RKO (cell line): ENCODE measurements at regions not wholly inside any gene's neighbourhood (a gene's known extent, or its start where the extent isn't known, plus 50 kb on each side); places are given as distances from the start of the nearest gene placed in this dataset.
"Not testable (repeated sequence)": the region's sequence is repeated elsewhere in the genome, so short reads cannot be mapped to it uniquely, and the experiment has no call there.

Experiments
- DNase-seq: peaks from one replicate; pipeline ENCODE4 v3.0.0-alpha.2; 2016; ENCODE audit warnings: low spot score

DNA sequence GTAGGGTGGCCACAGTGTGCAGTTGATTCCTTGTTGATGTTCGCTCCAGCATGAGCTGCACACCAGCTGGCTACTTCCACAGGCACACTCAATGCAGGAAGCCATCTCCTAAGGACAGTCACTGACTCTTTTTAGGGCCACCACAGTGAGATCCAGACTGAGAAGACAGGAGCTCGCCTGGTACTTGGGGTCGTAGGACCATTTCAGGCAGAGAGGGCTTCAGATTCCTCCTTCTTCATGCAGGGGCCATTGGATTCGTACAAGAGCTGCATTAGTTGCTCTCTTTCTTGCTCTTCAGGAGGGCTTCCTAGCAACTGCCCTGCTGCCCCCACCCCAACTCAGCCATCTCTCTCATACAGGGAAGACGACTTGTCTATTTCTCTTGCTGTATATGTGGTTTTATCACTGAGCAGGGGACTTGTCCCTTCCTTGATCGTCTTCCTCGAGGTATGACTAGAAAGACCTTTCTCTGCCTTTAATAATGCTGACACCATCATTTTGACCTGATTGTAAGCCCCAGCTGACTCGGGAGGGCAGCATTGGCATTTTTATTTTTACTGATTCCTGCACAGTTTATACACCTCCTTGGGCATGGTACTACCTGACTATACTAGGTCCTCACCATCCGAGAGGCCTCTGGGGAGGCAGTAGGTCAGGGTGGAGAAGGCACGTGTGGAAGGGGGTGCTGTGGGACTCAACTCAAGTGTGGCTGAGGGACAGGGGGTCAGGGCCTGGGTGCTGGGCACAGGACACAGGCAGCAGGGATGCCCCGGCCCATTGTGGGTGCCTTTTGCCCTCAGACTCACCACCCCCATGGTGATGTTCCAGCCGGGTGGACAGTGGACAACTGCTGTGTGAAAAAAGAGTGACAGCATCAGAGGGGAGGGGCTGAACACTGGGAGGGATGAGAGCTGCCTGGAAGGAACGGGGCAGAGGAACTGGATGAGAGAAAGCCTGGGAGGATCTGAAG, 136.7 kb upstream of the ZNF746 start:
- DNase-seq = no peak

DNA sequence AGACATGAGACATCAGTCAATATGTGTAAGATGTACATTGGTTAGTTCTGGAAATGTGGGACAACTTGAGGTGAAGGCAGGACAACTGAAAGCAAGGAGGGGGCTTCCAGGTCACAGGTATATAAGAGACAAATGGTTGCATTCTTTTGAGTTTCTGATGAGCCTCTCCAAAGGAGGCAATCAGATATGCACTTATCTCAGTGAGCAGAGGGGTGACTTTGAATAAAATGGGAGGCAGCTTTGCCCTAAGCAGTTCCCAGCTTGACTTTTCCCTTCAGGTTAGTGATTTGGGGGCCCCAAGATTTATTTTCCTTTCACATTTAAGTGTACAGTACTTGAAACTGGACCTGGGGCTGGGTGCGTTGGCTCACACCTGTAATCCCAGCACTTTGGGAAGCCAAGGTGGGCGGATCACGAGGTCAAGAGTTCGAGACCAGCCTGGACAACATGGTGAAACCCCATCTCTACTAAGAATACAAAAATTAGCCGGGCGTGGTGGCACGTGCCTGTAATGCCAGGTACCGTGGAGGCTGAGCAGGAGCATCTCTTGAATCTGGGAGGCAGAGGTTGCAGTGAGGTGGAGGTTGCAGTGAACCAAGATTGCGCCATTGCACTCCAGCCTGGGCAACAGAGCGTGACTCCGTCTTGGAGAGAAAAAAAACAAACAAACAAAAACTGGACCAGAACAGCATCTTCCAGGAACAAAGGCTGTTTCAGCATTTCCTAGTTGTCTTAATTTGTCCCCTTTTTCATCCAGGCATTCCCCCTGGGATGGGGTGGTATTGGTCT, 130.9 kb upstream of the ZNF746 start:
- not testable (repeated sequence) for DNase-seq

DNA sequence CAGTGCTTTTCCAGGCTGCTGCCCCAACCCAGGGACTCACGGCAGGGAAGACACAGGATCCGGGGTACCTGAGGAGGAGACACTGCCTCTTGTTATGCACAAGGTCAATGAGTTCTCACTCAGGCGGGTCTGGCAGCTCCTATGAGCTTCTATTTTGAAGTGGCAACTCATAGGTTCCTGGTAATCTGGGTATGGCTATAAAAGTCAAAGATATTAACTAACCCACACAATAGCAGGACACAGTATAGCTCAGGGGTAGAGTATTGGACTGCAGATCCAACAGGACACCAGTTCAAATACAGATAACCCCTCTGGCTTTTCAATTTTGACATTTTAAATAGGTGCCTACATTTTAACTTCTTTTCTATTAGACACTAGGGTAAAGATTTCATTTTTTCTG, 130.3 kb upstream of the ZNF746 start:
- DNase-seq = no peak

DNA sequence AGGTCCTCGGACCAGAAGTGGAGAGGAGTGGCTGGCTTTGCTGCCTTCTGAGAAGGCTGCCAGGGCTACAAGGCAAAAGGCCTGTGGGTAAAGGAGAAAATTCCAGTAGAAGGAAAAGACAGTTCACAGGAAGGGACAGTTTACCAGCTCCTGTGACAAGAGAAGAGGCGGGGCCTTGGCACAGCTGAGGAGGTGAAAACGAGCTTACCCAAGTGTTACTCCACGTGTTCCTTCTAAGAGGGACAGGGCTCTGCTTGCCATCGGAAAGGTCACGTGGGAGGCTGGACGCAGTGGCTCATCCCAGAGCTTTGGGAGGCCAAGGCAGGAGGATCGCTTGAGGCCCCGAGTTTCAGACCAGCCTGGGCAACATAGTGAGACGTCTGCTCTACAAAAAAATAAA, 129.4 kb upstream of the ZNF746 start:
- DNase-seq = no peak

DNA sequence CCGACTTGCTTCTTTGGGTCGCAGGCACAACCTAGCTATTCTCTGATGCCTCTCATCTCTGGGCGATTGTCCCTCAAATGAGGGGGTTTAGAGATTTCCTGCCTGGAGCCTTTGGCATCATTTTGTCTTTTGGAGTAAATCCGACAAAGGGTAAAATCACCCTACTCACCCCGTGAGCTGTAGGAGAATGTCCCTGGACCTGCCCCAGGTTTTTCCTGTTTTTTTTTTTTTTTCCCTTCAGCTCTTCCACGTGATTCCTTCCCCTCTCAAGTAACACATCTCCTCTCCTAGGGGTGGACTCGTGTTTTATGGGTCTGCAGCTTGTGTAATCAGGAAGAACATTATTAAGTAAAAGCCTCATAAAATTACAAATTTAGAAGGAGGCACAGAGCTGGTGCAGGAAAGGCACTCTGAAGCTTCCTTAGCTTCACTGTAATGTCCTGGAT, 128.4 kb upstream of the ZNF746 start:
- no peak for DNase-seq

DNA sequence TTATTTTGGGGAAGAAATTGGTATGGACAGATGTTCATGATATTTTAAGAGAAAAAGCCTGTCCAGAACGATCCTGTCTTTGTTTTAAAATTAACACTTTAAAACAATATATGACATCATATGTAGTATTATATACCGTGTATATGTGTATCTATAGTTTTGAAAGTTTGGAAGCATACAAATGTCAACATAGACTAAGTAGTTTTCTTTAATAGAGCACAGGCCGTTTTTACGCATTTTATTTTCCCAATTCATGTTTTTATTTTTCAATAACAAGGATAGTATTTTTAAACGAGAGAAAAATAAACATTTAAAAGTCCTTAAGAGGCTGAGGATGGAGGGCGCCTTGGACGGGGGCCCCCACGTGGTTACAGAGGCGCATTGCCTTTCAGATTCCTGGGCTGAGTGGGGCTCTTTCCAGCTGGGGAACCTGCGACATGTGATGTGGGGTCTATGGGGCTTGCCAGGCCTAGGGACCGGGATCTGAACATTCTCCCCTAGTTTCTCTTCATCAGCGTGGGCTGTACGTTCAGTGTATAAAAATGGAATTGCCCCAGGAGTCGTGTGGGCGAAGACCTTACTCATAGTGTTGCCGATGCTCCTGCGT, 127.8 kb upstream of the ZNF746 start:
- DNase-seq = peak; percentile 83

DNA sequence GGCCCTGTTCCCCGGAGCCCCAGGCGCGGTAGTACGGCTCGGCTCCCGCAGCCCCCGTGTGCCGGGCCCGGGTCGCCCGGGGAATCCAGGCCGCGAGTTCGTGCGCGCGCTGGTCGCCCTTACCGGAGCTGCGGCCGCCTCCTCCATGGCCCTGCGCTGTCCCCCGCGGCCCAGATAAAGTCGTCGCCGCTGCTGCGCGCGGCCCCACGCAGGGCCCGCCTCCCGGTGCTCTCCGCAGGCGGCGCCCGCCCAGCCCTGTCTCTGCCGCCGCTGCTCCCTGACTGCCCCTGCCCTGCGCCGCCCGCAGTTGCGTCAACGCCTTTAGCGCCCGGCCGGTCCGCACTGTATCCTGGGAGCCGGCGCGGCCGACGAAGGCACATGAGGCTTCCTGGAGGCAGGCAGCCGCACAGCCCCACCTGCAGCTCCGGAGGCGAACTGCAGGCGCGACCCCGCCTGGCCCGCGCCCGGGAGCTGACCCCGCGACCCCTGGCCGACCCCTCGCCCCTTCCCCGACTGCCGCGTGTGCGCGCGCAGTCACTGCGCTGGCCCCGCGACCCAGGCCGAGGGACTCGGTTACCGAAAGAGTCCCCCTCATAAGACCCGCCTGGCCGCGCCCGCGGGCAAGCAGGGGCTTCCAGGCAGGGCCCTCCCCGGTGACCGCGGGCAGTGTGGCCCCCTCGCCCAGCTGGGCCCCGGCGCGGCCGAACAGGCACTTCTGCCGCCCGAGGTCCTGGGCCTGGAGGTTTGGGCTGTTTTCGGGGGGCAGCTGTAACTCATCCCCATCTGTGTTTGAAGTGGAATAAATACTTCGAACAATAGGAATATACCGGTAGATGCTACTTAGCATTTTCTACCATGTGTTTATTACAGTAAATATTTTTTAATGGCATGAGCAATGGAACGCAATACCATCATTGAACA, 127.1 kb upstream of the ZNF746 start:
- DNase-seq = peak; percentile 97

DNA sequence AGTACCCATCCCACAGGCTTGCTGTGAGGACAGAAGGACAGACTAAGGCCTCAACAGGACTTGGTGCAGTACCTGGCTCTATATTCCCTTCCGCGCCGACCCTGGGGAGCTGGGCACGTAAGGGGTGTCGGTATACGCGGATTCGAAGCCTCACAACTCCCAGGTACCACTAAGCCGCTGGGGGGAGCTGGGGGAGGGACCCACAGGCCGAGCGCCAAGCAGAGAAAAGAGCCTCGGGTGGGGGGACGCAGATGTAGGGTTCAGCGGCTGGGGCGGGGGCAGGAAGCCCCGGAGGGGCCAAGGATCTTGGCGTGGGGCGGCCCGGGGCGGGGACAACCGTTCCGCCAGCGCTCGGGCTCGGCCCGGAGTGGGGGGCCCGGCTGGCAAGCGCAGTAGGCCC, 126.4 kb upstream of the ZNF746 start:
- DNase-seq = peak; percentile 47

DNA sequence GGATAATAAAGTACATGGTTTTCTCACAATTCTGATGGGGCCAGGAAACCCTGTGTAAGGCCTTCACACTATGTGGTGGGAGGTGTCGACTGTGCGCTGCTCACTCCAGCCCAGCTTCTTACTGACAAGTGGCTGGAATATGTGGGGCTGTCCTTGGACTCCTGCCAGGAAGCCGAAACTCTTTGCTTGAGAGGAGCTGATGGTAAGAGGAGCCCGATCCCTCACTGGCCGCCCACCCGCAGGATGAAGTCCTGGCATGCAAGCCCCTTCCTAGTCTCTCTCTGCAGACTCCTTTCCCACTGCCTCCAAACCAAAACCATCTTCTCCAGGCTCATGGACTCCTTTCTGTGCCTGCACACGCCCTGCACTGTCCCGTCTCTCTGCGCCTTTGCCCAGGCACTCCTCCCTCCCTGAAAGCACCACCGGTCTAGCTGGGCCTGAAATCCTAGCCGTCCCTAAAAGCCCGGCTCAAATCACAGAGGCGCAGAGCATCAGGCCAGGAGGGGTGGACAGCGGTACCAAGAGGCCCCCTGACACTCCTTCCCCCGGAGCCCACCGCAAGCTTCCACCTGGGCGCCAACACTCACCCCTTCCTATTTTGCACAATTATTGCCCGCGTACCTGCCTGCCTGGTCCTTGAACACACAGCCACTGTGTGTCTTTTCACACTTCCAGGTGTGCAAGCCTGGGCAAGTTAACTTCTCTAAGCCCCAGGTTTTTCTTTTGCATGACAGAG, 125.8 kb upstream of the ZNF746 start:
- DNase-seq = peak; percentile 80

DNA sequence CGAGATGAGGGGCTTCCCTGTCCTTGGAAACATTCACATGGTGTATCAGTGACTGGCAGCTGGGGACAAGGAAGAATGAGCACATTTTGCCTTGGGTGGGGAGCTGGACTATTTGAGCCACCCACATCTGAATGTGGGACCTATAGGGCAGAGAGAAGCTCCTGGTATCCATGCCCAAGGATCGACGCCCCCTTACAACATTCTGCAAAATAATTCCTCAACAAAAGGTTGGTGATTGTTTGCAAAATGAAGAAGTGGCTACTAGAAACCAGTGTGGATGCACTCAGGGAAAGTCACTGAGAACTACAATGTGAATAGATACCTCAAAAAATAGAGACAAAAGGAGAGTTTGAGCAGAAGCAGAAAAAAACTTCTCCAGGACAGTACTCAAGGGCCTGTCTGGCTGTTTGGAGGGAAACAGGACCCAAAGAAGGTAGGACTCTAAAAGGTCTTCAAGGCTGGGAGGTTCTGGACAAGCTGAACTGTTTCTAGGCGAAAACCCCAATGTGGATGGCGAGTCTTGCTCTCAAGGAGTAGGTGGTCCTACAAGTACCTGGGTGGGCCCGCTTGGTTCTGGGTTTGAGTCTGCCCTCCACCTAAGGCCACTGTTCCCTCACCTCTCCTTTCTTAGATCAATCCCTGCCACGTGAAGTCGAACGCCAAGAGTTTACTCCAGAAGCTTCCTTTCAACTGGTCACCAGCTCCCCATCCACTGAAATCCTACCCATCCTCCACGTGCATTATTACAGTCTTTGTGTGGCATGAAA, 125.0 kb upstream of the ZNF746 start:
- no peak for DNase-seq

DNA sequence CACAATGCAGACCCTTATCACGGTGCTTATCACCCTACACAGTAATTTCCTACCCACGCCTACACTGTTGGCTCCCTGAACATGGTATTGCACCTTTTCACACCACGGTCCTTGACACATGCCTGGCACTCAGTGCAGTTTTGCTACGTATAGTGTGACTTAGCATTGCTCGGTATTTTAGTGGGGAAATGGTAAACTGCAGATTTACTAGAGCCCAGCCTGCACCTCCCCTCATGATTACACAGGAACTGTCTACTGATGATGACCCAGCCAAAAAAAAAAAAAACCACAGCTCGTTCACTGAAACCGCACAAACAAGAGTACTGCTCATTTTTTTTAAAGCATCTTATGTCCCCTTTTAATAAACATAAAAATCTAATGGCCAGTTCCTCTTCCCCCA, 124.2 kb upstream of the ZNF746 start:
- DNase-seq = no peak

DNA sequence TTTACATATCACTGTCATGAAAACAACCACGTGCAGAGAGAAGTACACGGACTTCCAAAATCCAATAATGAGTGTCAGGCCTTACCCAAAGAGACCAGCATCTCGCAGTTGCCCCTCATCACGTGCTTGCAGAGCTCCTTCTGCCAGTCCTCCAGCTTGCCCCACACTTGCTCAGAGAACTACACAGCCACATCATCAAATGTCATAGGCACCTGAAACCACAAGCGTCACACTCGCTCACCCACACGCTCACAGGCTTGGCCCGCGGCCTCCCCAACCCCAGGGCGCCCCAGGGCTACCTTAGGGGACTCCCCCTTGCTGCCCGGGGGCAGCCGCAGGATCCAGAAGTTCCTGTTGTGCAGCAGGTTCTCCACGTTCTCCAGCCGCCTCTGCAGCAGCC, 123.4 kb upstream of the ZNF746 start:
- DNase-seq = no peak

DNA sequence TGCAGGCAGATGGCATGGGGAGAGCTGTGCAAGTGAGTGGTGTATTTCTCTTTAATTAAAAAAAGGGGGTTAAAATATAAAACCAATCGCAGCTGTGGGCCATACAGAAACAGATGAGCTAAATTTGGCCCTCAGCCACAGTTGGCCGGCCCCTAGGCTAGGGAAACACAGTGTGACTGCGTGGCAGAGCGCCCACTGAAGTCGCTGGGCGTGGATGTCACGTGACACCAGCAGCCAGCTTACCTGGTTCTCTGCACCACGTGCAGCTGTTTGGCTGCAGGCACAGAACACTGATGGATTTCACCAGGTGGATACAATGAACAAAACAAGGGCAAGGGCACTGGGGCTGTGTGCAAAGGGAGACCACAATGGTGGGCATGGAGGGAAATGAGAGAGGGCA, 119.3 kb upstream of the ZNF746 start:
- DNase-seq = no peak

DNA sequence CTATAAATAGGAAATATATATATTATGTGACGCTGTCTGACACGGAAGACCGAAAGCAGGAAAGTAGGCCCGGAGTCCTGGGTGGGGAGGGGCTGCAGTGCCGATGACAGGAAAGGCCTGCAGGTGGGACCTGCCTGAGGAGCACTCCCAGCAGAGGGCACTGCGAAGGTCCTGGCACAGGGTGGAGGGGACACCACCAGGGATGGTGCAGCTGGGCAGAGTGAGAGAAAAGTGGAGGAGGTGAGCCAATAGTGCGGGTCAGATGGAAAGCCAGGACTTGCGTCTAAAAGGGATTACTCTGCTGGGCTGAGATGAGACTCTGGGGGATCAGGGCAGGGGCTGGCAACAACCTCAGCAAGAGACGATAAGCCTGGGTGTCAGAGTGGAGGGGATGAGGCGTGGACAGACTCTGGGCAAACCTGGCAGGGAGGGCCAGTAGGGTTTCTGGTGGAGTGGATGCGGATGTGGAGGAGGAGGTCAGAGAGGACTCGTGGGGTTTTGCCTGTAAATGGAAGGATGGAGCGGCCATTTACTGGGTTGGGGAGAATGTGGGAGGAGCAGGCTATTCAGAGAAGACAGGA, 118.2 kb upstream of the ZNF746 start:
- DNase-seq = no peak

DNA sequence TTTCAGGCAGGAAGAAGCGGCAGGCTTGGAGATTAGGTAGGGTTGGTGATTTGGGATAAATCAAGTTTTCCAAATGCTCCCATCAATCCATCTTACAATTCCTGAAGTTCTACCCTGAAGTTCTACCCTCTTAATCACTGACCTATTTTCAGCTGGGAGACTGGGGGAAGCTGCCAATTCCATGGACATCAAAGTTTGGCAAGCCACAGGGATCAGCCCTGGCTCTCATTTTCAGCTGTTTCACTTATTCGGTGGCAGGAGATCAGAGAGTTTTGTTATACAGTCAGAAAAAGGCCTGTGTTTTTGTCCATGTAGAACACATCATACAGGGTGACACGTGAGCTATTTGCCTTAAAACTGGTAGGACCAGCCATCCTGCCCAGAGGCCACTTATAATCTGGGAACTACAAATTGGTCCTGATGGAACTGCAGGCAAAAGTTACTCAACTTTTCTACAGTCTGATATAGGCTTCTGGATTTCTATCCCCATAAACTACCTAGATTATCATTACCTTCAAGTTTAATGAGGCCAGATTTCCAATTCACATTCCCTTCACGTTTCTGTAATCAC, 112.9 kb upstream of the ZNF746 start:
- no peak for DNase-seq

DNA sequence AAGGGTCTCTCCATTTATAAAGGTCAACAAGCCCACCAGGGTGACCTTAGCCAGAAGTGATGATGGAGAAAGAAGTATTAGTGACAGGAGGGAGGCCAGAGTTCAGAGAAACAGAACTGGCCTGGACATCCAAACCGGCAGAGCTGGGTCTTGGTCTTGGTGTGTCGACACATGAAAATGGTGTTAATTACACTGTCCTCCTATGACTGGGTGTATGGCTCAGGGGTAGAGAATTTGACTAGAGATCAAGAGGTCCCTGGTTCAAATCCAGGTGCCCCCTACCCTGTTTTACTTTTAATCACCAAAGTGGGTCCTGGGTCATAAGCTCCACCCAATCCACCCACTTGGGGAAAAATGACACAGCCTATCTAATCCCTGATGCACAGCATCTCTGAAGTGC, 110.6 kb upstream of the ZNF746 start:
- DNase-seq = no peak

DNA sequence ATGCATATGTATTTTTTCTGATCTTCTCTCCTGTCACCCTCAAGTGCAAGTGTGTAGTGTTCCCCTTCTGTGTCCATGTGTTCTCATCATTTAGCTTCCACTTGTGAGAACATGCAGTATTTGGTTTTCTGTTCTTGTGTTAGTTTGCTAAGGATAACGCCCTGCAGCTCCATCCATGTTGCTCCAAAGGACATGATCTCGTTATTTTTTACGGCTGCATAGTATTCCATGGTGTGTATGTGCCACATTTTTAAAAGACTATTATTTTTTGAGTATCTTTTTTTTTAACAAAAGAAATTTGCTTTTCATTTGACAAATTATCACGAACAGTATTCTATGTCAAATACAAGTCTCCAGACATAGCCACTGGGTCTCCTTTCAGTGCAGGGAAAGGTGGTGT, 110.1 kb upstream of the ZNF746 start:
- no peak for DNase-seq

DNA sequence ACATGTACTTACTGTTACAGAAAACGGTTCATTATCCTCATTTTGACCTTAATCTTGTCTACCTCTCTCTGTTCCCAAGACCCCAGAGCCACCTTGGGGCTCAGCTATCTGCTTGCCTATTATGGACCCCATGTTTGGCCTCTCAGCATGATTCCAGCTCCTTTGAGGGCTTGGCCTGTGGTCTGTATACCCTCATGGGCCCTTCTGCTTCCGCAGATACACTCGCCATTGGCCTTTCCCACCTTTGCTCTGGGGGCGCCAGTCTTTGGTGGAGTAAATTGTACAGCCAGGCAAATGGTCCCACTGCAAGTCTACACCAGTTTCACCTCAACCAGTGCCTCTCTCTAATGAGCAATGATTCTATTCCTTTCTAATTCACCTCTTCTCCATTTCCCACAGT, 109.2 kb upstream of the ZNF746 start:
- no peak for DNase-seq

DNA sequence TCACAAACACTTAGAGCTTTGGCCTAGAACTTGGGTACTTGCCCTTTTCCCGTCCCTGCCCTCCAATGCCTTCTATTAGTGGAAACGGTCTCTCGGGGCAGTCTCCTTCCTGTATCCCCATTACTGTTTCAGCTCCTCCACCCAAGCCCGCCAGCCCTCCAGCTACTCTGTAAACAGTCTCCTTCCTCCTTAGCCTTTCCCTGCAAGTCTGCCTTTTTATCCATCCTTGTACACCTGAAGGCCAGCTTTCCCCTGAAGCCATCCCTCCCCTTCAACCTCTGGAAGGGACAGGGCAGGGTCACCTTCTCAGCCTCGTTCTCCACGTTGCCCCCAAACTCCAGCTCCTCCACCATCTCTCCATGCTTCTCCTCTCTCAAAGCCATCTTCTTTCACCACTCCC, 108.1 kb upstream of the ZNF746 start:
- no peak for DNase-seq
